ENCODE measurements at regions not wholly inside any gene's neighbourhood (a gene's known extent, or its start where the extent isn't known, plus 50 kb on each side); places are given as distances from the start of the nearest gene placed in this dataset.

DNA sequence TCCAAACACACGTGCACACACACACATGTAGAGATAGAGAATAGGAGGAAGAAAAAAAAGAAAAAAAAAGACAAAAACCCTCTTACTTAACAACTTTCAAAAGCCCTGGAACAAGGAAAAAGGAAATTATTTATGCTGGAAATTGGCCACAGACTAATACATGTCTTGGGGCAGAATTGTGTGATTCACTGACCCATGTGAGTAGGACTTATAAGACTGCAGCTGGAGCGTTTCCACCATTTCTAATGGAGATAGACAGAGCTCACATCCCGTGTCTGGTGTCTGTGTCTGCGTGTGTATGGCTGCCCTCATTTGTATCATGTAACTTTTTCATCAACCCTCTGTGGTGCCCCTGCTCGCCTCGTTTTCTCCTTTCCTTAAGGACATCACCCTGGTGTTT lies 99.8 kb upstream of the PDE10A start:
- Histone ChIP-seq H3K9ac (ENCODE audit: low read length) (no peak overlapping the region), H3K9me3 (replicated peaks; ENCODE audit: insufficient read depth, low read length) (no peaks in the 10 kb centered on the region), H3K4me3 (ENCODE audit: low read length) (no peak overlapping the region), H3F3A (ENCODE audit: insufficient read depth, low read length) (no peaks in the 10 kb centered on the region), H3K36me3 (replicated peaks; ENCODE audit: insufficient read depth, low read length) (no peaks in the 10 kb centered on the region), H3K79me2 (ENCODE audit: low read length) (no peaks in the 10 kb centered on the region), H3K4me1 (ENCODE audit: low read length) (no peaks in the 10 kb centered on the region), H2AFZ (ENCODE audit: low read length) (no peak overlapping the region), H3K9me2 (replicated peaks; ENCODE audit: insufficient read depth, low read length) (no peaks in the 10 kb centered on the region), H3K4me2 (ENCODE audit: low read depth, low read length) (no peak overlapping the region), H4K20me1 (ENCODE audit: insufficient read depth, low read length) (no peaks in the 10 kb centered on the region), H3K27ac (ENCODE audit: low read length) (no peak overlapping the region), H3K27me3 (replicated peaks; ENCODE audit: insufficient read depth, low read length) (no peaks in the 10 kb centered on the region)
- DNase-seq = no peak
- TF ChIP-seq, protein P1, sequence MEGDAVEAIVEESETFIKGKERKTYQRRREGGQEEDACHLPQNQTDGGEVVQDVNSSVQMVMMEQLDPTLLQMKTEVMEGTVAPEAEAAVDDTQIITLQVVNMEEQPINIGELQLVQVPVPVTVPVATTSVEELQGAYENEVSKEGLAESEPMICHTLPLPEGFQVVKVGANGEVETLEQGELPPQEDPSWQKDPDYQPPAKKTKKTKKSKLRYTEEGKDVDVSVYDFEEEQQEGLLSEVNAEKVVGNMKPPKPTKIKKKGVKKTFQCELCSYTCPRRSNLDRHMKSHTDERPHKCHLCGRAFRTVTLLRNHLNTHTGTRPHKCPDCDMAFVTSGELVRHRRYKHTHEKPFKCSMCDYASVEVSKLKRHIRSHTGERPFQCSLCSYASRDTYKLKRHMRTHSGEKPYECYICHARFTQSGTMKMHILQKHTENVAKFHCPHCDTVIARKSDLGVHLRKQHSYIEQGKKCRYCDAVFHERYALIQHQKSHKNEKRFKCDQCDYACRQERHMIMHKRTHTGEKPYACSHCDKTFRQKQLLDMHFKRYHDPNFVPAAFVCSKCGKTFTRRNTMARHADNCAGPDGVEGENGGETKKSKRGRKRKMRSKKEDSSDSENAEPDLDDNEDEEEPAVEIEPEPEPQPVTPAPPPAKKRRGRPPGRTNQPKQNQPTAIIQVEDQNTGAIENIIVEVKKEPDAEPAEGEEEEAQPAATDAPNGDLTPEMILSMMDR (IDR thresholded peaks at IDR 0.05; ENCODE audit: low read length) = no peak
- TF ChIP-seq EZH2 (optimal IDR thresholded peaks at IDR 0.05; ENCODE audit: low read depth, low read length) (no peak), EZH2phosphoT487 (IDR thresholded peaks at IDR 0.05; ENCODE audit: low read length) (no peak)

DNA sequence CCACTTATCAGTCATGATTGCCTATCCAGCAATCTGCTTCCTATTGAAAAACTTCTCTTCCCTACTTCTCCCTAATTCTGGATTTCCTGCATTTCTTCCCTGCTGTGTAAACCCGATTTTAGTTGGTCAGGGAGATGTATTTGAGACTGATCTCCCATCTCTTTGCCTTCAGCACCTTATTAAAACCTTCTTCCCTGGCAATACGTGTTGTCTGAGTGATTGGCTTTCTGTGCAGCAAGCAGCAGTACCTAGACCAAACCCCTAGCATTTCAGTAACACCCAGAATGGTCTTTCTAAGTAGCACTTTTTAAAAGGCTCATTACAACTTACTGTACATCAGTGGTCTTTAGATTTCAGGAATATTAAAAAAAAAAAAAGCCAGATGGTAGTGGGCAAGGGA lies 99.1 kb upstream of the PDE10A start:
- Histone ChIP-seq H3K27ac (ENCODE audit: low read length) (no peak overlapping the region), H3K4me2 (ENCODE audit: low read depth, low read length) (no peak overlapping the region), H3K79me2 (ENCODE audit: low read length) (no peaks in the 10 kb centered on the region), H3K4me3 (ENCODE audit: low read length) (no peak overlapping the region), H3K9ac (ENCODE audit: low read length) (no peak overlapping the region), H3K27me3 (replicated peaks; ENCODE audit: insufficient read depth, low read length) (no peaks in the 10 kb centered on the region), H3K36me3 (replicated peaks; ENCODE audit: insufficient read depth, low read length) (no peaks in the 10 kb centered on the region), H4K20me1 (ENCODE audit: insufficient read depth, low read length) (no peaks in the 10 kb centered on the region), H3F3A (ENCODE audit: insufficient read depth, low read length) (no peaks in the 10 kb centered on the region), H3K9me3 (replicated peaks; ENCODE audit: insufficient read depth, low read length) (no peaks in the 10 kb centered on the region), H3K9me2 (replicated peaks; ENCODE audit: insufficient read depth, low read length) (no peaks in the 10 kb centered on the region), H2AFZ (ENCODE audit: low read length) (no peak overlapping the region), H3K4me1 (ENCODE audit: low read length) (no peaks in the 10 kb centered on the region)
- DNase-seq = no peak
- TF ChIP-seq, protein P1 (IDR thresholded peaks at IDR 0.05; ENCODE audit: low read length) = no peak
- no peak for TF ChIP-seq EZH2 (optimal IDR thresholded peaks at IDR 0.05; ENCODE audit: low read depth, low read length)
- TF ChIP-seq EZH2phosphoT487 (IDR thresholded peaks at IDR 0.05; ENCODE audit: low read length) = no peak

DNA sequence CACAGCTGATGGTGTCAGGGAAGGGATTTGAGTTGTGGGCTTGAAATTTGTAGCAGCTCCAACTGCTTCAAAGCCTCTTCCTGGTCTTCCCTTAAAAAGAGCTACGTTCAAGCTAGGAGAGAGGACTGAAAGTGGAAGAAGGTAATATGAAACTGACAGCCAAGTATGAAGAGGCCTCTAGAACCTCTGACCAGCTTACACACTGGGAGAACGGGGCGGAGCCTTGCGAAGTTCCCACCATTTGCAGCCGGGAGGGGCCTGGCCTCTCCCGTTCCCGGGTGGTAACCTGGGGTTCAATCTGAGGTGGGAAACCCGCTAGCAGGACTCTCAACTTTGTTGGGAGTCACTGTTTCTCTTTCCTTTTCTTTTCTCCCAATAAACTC lies 97.8 kb upstream of the PDE10A start:
- no peak overlapping the region for H3K27ac ChIP-seq (ENCODE audit: low read length)
- DNase-seq = peak; percentile 7
- H3K4me1 ChIP-seq (ENCODE audit: low read length) = no peaks in the 10 kb centered on the region
- no peaks in the 10 kb centered on the region for H3K27me3 ChIP-seq (replicated peaks; ENCODE audit: insufficient read depth, low read length)
- H3K4me3 ChIP-seq (ENCODE audit: low read length) = no peak overlapping the region
- no peak overlapping the region for H2AFZ ChIP-seq (ENCODE audit: low read length)
- H3K79me2 ChIP-seq (ENCODE audit: low read length) = no peaks in the 10 kb centered on the region
- no peaks in the 10 kb centered on the region for H3K9me3 ChIP-seq (replicated peaks; ENCODE audit: insufficient read depth, low read length)
- TF ChIP-seq EZH2phosphoT487 (IDR thresholded peaks at IDR 0.05; ENCODE audit: low read length) (no peak), EZH2 (optimal IDR thresholded peaks at IDR 0.05; ENCODE audit: low read depth, low read length) (no peak)
- TF ChIP-seq, protein P1 (IDR thresholded peaks at IDR 0.05; ENCODE audit: low read length) = no peak
- H3K9ac ChIP-seq (ENCODE audit: low read length) = no peak overlapping the region
- no peaks in the 10 kb centered on the region for H3K36me3 ChIP-seq (replicated peaks; ENCODE audit: insufficient read depth, low read length)
- no peaks in the 10 kb centered on the region for H4K20me1 ChIP-seq (ENCODE audit: insufficient read depth, low read length)
- H3F3A ChIP-seq (ENCODE audit: insufficient read depth, low read length) = no peaks in the 10 kb centered on the region
- H3K4me2 ChIP-seq (ENCODE audit: low read depth, low read length) = peak overlapping the region; percentile 24; the same call in 1 of the 2 replicates
- no peaks in the 10 kb centered on the region for H3K9me2 ChIP-seq (replicated peaks; ENCODE audit: insufficient read depth, low read length)

All from MM.1S (cell line).